G401 (cell line): ENCODE measurements at regions not wholly inside any gene's neighbourhood (a gene's known extent, or its start where the extent isn't known, plus 50 kb on each side); places are given as distances from the start of the nearest gene placed in this dataset.

Experiments used
- DNase-seq: peaks from one replicate; pipeline ENCODE4 v3.0.0-alpha.2; 2015; ENCODE audit warnings: low spot score
- in situ Hi-C: cut with HindIII; loops from 2 replicates; pipeline ENCODE4 v1.10.0; 2016; ENCODE audit warnings: low sequenced_read_pairs, mixed read lengths

DNA sequence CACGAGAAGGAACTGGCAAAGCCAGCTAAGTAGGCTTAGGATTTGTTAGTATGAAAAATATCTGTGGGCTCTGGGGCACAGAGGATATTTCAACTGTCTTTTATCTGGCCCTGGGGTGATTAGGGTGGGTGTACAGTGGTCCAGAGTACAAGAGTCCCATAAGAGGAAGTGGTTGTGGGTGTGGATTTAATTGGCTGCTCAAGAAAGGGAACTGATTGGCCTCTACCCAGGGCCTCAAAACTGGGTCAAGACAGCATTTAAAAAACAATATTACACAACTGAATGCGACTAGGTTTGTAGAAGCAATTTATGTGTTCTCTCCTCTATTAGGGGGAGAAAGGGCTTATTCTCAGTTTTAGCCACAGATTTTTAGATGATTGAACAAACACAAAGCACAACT lies 1353.4 kb upstream of the WWC1 start:
- no peak for DNase-seq
- in situ Hi-C loops, result no loop called here

DNA sequence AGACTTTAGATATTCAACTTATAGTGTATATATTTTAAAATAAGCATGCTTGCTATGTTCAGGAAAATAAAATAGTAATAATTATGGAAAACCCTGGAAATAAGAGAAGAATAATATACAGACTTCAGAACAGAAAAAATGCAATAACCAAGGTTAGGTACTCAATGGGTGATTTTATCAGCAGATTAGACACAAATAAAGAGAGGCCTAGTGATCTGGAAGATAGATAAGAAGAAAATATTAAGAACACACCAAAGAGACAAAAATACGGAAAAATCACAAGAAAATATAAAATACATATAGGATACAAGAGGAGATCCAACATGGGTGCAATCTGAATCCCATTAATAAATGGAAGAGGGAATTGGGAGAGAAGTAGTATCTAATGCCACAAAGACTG lies 1348.5 kb upstream of the WWC1 start:
- in situ Hi-C loops, result no loop called here
- no peak for DNase-seq

DNA sequence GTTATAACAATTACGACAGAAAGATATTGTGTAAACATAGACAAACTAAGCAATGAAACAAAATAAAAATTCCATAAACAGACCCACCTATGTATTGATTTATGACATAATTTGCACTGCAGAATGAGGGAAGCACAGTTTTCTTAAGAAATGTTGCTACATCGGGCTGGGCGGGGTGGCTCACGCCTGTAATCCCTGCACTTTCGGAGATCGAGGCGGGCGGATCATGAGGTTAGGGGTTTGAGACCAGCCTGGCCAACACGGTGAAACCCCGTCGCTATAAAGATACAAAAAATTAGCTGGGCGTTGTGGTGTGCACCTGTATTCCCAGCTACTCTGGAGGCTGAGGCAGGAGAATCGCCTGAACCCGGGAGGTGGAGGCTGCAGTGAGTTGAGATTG lies 1344.4 kb upstream of the WWC1 start:
- in situ Hi-C loops, result no loop called here

DNA sequence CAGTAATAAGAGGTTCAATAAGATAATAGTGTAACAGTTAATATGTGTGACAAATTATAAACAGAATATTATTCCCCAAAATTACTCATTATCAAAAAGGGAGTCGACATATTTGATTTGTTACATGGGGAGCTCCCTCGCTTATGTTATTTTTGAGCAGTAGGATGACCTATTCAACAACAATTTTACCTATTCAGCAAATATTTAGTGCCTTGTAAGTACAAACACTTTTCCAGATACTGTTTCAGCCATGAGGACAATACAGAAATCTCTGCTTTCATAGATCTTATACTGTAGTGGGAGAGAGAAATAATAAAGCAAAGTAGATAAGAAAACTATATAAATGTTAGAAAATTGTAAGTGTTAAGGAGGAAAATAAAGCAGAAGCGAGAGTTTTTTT lies 1342.8 kb upstream of the WWC1 start:
- no peak for DNase-seq
- in situ Hi-C loops, result no loop called here

More for the DNA sequence above, 1344.4 kb upstream of the WWC1 start:
- DNase-seq, result no peak

DNA sequence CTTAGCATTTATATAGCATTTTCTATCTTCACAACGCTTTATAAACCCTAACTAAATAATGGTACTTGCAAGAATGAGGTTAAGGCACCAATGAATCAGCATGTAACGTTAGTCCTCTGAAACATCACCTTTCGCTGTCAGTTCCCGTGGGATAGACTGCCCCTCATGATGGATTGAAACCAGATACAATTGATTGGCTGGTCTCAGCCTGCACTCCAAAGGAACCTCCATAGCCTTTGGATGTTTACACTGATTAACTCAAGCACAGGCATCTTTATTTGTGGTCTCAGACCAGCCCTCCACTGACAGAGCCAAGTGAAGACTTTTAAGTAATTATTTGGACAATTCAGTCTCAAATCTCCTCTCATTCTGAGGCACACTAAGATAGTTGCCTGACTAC lies 1339.4 kb upstream of the WWC1 start:
- no peak for DNase-seq
- in situ Hi-C loops, result no loop called here

DNA sequence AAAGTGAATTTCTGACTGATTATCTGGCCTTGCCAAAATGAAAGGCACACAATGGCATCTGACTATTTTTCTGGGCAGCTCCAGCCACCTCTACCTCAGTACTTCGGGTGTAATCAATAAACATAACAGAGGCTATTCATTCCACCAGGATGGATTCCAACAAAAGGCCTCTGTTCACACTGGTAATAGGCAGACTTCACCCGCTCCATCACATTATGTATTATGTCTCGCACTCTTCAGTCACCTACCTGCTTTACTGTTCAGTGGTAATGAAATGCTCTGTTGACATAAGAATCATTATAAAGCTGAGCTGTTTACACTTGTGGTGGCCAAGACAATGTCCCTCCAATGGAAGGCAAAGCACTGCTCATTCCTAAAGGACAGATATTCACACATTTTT lies 1333.7 kb upstream of the WWC1 start:
- in situ Hi-C loops, result no loop called here
- DNase-seq, result no peak

DNA sequence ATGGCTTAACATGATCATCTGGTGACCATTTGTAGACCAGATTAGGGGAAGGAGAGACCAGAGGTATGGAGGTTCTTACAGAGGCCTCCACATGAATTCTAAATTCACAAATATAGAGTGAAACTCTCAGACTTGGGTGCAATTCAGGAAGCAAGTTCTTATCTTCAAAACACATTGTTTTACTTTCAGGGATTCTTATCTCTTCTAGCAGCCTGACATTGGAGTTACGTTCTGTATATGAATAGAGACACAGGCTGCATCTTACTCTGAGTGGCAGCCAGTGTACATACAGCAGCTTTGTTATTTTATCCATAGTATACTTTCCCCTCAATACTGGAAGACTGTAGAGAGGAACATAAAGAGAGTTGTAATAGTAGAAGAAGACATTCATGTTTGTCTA lies 1331.7 kb upstream of the WWC1 start:
- in situ Hi-C loops, result no loop called here
- no peak for DNase-seq

DNA sequence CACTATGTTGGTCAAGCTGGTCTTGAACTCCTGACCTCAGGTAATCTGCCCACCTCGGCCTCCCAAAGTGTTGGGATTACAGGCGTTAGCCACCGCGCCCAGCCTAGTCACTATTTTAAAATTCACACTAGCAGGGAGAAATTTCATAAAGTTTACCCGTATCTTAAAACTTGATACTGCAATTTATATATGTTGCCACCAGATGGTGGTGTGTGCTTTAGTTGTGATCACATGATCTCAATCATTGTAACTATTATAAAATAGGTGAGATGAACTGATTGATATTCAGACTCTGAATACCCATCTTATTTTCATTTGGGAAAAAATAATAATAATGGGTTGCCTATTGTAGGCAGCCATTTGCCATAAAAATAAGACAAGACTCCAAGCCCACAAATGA lies 1330.4 kb upstream of the WWC1 start:
- in situ Hi-C loops, result no loop called here
- DNase-seq, result no peak

DNA sequence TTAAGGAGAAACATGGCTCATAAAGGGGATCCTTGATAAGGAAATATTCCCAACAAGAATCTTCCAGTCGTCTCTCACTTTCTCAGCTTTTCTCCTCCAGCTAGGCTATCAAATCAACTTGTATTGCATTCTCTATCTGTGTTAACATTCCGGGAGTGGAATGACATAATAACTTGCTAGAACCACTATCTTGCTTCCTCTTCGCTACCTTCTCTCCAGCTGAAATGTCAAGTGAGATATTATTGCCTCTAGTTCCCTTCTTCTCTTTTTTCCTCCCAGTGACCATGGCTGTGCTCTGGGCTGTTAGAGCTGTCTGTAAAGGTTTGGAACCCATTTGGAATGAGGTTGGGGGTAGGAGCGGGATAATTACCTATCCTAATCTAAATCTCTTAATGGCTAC lies 1329.5 kb upstream of the WWC1 start:
- in situ Hi-C loops, result no loop called here
- DNase-seq, result no peak

DNA sequence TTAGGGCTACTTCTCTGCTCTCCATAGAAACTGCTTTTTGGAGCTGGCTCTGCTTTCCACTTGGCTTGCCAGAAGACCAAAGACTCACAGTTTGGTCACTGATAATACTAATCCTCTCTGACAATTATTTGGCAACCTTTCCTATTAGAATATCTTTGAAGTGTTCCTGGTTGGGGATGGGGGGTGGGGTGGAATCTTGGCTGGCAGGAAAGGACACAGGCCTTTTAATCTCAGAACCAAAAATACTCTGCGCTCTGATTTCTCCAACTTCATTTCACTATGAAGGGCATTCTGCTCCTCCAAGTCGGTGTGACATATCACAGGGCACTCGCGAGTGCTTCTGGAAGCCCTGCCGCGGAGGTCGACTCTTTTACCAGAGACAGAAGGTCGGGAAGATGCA lies 1329.0 kb upstream of the WWC1 start:
- DNase-seq, result peak; percentile 76
- in situ Hi-C loops, result no loop called here

DNA sequence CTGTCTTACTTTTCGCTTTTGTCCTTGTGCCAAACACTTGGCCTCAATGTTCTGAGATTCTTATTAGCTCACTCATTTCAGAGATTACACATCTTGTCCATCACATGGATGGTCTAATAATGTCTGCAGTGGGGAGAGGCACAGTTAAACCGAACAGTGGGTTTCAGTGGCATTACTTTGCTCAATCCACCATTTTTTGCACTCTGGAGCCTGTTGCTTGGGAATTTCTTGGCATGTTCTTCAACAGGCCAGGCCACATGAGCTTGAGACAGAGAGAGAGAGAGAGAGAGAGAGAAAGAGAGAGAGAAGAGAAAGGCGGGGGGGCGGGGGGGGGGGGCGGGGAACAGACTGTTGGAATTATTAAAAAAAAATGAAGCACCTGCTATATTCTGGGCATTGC lies 1327.8 kb upstream of the WWC1 start:
- DNase-seq, result peak; percentile 12
- in situ Hi-C loops, result no loop called here

DNA sequence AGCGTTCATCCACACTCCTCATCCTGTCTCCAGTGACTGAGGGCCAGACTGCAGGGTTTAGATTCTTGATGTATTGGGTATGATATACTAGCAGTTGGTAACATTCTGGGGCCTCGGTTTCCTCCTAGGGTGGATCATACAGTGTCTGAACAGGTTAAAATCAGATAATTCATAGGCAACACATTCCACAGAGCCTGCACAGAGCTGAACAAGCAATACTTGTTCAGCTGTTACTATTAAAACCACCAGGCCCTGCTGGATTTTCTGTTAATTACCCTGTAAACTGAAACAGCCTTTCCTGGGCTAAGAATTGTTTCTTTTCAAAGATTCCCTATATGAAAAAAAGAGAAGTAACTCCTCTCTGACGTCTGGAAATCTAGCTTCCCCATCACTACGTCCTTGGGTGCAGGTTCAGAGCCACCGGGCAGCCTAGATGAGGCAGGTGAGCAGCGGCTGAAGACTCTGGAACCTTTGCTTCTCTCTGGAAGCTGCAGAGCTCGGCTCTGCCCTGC lies 1313.5 kb upstream of the WWC1 start:
- in situ Hi-C loops, result no loop called here
- no peak for DNase-seq

DNA sequence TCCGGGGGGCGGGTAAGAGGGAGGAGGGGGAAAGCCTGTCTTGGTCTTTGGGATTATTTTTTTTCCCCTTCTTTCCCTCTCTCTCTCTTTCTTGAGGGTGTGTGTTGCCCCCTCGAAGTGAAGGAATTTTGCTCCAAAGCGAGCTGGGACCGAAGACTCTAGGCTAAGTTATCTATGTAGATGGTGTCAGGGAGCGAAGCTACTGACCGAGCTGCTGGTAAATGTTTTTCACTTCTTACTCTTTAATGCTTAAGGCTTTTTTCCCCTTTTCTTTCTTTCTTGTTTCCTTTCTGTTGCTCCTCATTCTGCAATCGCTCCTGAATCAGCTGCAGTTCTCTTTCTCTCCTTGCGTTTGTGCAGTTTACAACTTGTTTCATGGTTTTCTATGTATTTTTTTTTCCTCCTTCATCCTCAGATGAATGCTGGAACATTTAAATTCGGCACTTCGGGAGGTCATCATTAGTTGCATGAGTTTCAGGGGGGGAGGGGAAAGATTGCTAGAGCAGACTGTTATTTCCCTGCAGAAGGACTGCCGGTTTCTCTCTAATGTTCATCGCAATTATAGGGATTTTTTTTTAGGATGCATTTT lies 1312.0 kb upstream of the WWC1 start:
- in situ Hi-C loops, result no loop called here
- peak; percentile 65 for DNase-seq

DNA sequence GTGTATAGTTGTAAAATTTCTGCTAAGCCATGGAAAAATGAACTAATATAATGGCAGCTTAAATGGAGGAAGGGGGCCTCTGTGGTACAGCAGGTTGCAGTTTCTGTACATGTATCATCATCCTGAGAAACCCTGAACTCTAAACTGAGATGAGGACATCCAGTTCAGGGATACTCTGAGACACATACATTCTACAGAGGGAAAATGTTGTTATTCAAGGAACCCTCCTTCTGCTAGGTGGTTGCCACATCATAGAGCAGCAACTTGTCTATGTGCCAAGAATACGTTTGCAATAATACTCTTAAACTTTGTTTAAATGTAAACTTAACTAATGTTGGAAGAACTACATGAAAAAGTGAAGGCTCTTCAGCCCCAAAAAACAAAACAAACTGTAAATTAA lies 1310.8 kb upstream of the WWC1 start:
- DNase-seq, result peak; percentile 49
- in situ Hi-C loops, result no loop called here

DNA sequence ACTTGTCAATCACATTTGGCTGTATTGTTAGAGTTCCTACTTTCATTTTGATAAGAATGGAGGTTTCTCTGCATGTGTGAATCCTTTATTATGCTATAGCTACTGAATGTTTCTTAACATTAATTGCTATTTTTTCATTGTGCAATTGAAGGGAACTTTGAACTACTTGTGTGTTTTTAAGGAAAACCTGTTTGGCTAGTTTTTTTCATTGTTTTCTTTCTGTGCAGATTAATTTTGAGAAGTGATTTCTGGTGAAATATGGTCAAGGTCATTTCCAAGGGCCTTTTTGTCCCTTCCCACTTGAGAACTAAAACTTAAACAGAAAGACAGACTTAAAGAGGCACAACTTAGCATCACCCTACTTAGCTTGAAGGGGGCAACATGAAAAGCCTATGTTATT lies 1309.2 kb upstream of the WWC1 start:
- in situ Hi-C loops, result no loop called here
- DNase-seq, result no peak

DNA sequence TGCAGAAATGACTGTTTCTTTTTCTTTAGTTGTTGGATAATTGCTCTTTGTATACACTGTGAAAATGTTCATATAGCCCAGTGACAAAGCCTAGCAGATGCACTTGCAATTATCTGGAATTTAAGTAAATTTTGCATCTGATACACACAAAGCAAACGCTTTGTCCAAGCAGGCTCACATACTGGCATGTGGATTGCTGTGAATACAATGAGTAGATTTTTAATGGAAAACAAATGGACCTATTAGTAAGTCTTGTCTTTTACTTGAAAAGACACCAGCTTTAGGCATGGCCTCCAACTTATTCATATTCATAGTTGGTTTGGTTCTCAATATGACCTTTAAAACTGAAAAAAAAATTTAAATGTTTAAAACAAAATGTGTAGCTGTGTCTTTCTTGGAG lies 1299.8 kb upstream of the WWC1 start:
- in situ Hi-C loops, result no loop called here
- DNase-seq, result no peak

DNA sequence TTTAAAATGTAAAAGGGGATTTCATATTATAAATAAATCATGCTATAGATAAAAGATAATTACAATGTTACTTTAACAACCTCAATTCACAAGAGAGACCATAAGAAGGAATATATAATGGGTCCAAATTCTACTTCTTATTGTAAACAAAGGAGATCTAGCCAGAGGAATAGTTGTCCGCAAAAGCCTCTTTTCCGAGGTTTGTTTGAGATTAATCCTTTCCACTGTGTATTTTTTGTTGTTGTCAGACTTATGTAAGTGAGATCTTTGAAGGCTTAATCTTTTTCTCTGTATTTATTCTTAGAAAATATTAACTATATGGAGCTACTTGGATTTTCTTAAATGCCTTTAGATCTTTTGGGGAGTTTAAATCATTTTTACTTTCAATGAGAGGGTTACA lies 1299.3 kb upstream of the WWC1 start:
- DNase-seq, result no peak
- in situ Hi-C loops, result no loop called here

DNA sequence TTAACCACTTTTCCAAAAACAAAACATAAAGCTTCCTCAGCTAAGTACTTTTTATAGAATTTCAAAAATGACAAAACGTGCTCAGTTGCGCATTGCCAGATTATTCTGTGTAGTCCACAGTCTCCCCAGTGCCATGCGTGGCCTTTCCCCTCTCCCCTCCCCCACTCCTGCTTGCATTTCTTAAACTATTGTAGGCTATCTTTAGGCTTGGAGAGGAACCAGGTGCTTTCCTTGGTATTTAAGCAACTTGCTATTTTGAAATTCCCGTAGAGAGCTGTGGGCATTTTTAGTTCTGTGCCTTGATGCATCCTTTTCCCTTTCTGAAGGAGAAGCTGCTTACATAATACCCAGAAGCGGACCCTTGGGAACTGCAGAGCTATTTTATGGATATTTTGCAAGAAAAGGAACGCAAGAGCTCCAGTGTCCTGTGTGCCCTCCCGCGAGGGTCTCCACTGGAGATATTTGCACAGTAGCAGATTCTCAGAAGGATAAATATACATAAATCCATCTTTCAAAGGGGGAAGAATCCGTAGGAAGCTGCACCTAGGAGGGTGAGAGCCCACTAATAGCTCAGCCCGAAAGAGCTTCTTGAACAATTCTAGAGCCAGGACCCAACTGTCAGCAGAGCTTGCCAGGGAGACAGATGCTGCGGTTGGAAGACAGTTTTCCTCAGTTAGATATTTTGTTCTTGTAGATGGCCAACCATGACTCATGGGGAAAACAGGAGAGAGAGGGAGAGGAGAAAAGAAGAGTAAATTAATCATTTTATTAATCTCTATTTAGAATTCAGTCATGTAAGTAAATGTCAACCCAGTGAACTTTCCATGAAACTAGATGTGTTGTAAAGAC lies 1298.3 kb upstream of the WWC1 start:
- DNase-seq, result peak; percentile 75
- in situ Hi-C loops, result no loop called here

DNA sequence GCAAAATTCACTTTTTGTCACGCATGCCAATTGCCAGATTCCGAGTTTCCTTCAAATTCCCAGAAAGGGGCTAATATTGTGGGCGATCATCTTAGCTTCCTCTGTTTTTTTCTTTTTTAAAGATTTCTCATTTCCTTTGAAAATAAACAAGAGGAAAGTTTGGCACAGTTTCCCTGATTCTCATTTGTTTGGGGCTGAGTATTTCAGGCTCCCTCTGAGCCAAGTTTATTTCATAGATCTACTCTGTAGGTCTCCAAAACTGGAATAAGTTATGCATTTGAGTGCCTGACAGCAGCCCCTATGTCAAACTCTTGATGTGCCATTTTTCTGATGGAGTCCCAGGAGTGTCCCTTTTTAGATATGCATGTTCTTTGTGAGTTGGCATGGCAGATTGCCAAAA lies 1297.2 kb upstream of the WWC1 start:
- in situ Hi-C loops, result no loop called here
- no peak for DNase-seq

DNA sequence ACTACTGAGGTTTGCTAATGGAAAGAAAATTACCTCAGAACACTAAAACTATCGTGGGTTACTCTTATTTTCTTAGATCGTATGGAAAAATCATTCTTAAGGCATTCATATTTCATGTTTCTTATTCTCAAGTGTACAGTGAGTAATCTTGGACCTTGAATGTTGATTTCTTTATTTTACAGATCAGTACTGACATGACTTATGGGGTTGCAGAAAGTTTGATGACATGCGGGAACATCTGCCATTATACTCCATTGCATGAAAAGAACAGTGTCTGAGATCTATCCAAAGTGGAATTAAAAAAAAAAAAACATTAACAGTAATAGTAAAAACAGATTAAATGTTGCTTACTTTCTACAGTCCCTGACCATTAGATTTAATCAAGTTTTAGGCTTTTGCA lies 1290.2 kb upstream of the WWC1 start:
- in situ Hi-C loops, result no loop called here
- DNase-seq, result no peak

DNA sequence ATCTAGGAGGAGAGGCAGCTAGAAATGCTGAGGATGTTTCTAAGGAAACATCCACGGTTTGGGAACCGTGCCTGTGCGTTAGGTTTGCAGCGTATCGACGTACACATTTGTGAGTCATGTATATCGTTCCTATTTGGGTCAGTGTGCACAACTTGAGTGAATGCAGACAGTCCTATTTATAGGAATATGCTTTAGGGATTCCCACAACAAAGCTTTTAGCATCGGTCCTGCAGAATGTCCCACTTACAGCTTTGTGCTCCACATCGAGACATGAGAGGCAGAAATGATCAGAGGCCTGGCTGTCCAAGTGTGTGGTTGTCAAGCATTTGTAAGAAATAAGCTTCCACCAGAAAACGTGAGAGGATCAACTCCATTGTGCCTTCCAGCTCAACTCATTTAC lies 1282.7 kb upstream of the WWC1 start:
- no peak for DNase-seq
- in situ Hi-C loops, result no loop called here
